GM23248 (cell line): ENCODE measurements at regions not wholly inside any gene's neighbourhood (a gene's known extent, or its start where the extent isn't known, plus 50 kb on each side); places are given as distances from the start of the nearest gene placed in this dataset.

ENCODE experiments used
- EZH2 ChIP-seq: fragments of 200-600 bp; sonication (generic); IDR thresholded peaks from 2 replicates; pipeline ENCODE4 v1.6.1; 2018; ENCODE audit warnings: antibody characterized with exemption, mild to moderate bottlenecking; ENCODE audit not compliant: insufficient read depth, poor library complexity, severe bottlenecking
- EZH2phosphoT487 ChIP-seq: fragments of 200-600 bp; sonication (generic); IDR thresholded peaks from 2 replicates; pipeline ENCODE4 v1.6.1; 2018; ENCODE audit warnings: antibody characterized with exemption, moderate library complexity, mild to moderate bottlenecking, low read depth; ENCODE audit not compliant: insufficient read depth

DNA sequence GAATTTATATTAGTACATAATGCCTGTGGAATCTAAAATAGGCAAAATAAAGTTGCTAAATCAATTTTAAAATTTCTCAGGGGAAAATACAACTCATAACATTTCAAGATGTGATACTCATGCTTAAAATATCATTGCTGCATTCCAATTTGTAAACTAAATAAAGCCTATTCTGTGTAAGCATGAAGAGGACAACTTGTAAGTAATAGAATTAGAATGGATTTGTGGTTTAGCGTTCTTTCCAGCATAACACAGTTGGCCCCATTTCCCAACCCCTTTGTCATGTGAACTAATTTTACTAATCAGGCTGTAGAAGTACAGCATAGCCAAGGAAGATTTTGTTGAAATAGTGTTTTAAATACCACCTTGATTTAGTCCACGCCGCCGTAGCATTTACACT is 437.2 kb downstream of the SI start:
- TF ChIP-seq EZH2 (no peak), EZH2phosphoT487 (no peak)
